ENCODE measurements at regions not wholly inside any gene's neighbourhood (a gene's known extent, or its start where the extent isn't known, plus 50 kb on each side); places are given as distances from the start of the nearest gene placed in this dataset.

- CTCF ChIA-PET (ENCODE audit: low intra/inter-chr PET ratio) = no interaction called here
Observed at GRCh38 chr3:13197281-13197680, 124.1 kb upstream of the IQSEC1 start.

More at GRCh38 chr3:13197281-13197680, 124.1 kb upstream of the IQSEC1 start:
- Histone ChIP-seq H3K27me3 (ENCODE audit: control insufficient read depth in 2 of 2, insufficient read depth in 2 of 2, low read length in 2 of 2) (peaks cover 63 to 86% of the 10 kb centered on the region in 2 experiments), H3K9ac (ENCODE audit: insufficient read depth in 1 of 2, low read depth in 2 of 2, low read length in 2 of 2) (no peak overlapping the region), H3K27ac (ENCODE audit: extremely low read depth, low read depth, low read length) (no peak overlapping the region), H4K20me1 (replicated peaks; ENCODE audit: control insufficient read depth, insufficient read depth, low read length) (peaks cover 19% of the 10 kb centered on the region), H3K4me3 (no peak overlapping the region), H3K4me1 (replicated peaks in 1 of 2; ENCODE audit: control insufficient read depth in 2 of 2, insufficient read depth in 2 of 2, low read length in 2 of 2) (peaks cover 0 to 17% of the 10 kb centered on the region in 2 experiments; a peak in 2 of 5 replicates), H2AFZ (ENCODE audit: low read depth, low read length) (no peak overlapping the region), H3K79me2 (ENCODE audit: control insufficient read depth, insufficient read depth, low read length) (no peaks in the 10 kb centered on the region), H3K9me3 (replicated peaks; ENCODE audit: control insufficient read depth, insufficient read depth, low read depth, low read length) (no peaks in the 10 kb centered on the region), H3K4me2 (ENCODE audit: insufficient read depth, low read length) (no peak overlapping the region), H3K36me3 (ENCODE audit: control insufficient read depth, insufficient read depth, low read length) (no peaks in the 10 kb centered on the region), H3K9me1 (ENCODE audit: control insufficient read depth, insufficient read depth, low read length) (no peaks in the 10 kb centered on the region)
- in situ Hi-C loops (cut with MboI) = no loop called here
- no TSS peak for BruUV-seq (replicated peaks)
- 2% methylated on average over 11 of the region's 12 CpGs for WGBS (ENCODE audit: insufficient coverage, low coverage, missing lambda C conversion rate)
- DNase-seq (ENCODE audit: extremely low read depth in 1 of 4, low spot score in 3 of 4) (no peak), ATAC-seq (no peak), FAIRE-seq (no peak)
- TF ChIP-seq ZNF224 (CRISPR knock-in tag; IDR thresholded peaks at IDR 0.05) = no peak
- TF ChIP-seq SIN3A (IDR thresholded peaks at IDR 0.05; ENCODE audit: borderline replicate concordance in 2 of 2, control insufficient read depth in 1 of 2, low read depth in 2 of 2, low read length in 2 of 2) = no peak
- no peak for TF ChIP-seq SRSF7 (optimal IDR thresholded peaks at IDR 0.05; ENCODE audit: low read depth, low read length)
- TF ChIP-seq, protein P1, sequence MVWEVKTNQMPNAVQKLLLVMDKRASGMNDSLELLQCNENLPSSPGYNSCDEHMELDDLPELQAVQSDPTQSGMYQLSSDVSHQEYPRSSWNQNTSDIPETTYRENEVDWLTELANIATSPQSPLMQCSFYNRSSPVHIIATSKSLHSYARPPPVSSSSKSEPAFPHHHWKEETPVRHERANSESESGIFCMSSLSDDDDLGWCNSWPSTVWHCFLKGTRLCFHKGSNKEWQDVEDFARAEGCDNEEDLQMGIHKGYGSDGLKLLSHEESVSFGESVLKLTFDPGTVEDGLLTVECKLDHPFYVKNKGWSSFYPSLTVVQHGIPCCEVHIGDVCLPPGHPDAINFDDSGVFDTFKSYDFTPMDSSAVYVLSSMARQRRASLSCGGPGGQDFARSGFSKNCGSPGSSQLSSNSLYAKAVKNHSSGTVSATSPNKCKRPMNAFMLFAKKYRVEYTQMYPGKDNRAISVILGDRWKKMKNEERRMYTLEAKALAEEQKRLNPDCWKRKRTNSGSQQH (CRISPR knock-in tag; IDR thresholded peaks at IDR 0.05) = no peak
- no peak for TF ChIP-seq MCM5 (IDR thresholded peaks at IDR 0.05; ENCODE audit: low read depth)
- TF ChIP-seq MEIS2 (IDR thresholded peaks at IDR 0.05; ENCODE audit: partially characterized antibody) = no peak
- TF ChIP-seq BMI1 (IDR thresholded peaks at IDR 0.05; ENCODE audit: low read length) = no peak
- no peak for TF ChIP-seq MYNN (IDR thresholded peaks at IDR 0.05)
- no peak for TF ChIP-seq MYNN (CRISPR knock-in tag; IDR thresholded peaks at IDR 0.05)
- TF ChIP-seq RFX5 (IDR thresholded peaks at IDR 0.05; ENCODE audit: low read depth, low read length) = no peak
- POLR2A ChIA-PET = interaction anchor here (0.6 to 1.0 kb wide), 3 partner anchors 9 to 57 kb away, joined by 3 read pairs; no protein-coding TSS in a partner anchor
- intact Hi-C loops (cut with micrococcal nuclease) = loop anchor here (10.0 kb wide), 1 partner anchor 102 kb away; no protein-coding TSS in a partner anchor

Data from K562 (cell line).